ENCODE measurements at regions not wholly inside any gene's neighbourhood (a gene's known extent, or its start where the extent isn't known, plus 50 kb on each side); places are given as distances from the start of the nearest gene placed in this dataset.

DNA sequence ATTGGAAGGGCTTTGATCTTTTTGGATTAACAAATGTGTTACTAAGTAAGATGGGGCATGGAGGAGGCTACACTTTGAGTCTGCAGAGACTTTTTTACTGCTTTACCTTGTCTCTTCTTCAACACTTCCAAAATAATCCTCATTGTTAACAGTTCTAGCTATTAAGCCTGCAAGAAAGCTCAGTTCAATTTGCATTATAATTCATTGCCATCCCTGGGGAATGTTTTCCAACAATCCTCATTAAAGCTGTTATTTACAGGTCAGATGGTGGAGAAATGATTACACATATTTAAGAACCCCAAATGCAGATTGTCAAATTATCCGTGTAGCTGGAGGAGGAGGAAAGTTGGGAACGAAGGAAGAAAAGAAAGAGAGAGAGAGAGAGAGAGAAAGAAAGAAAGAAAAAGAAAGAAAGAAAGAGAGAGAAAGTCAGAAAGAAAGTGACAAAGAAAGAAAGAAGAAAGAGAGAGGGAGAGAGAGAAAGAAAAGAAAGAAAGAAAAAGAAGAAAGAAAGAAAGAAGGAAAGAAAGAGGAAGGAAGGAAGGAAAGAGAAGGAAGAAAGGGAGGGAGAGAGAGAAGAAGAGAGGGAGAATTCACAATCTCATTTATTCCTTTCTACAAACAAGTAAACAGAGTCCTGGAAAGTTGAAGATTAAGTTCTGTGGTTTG, 443.9 kb downstream of the INSC start:
- Histone ChIP-seq H3K18ac (ENCODE audit: low read length) (no peak overlapping the region), H3K4me1 (ENCODE audit: control insufficient read depth, low read depth, low read length) (no peaks in the 10 kb centered on the region), H3K27ac (ENCODE audit: low read depth, low read length) (no peak overlapping the region), H3K23ac (ENCODE audit: low read length) (no peak overlapping the region), H2BK120ac (ENCODE audit: low read depth, low read length) (no peak overlapping the region), H3K4ac (ENCODE audit: low read depth, low read length) (no peak overlapping the region), H3K79me1 (ENCODE audit: low read length) (no peaks in the 10 kb centered on the region), H3K9ac (ENCODE audit: low read length) (no peak overlapping the region), H2AK5ac (ENCODE audit: low read length) (no peak overlapping the region), H4K8ac (ENCODE audit: low read depth, low read length) (no peak overlapping the region), H3K56ac (ENCODE audit: low read length) (no peak overlapping the region), H2BK15ac (replicated peaks; ENCODE audit: low read depth) (no peak overlapping the region), H3K27me3 (ENCODE audit: insufficient read depth, low read length, poor library complexity) (no peaks in the 10 kb centered on the region), H3K4me3 (ENCODE audit: low read length) (no peak overlapping the region), H4K5ac (ENCODE audit: low read length) (no peak overlapping the region), H3K4me2 (ENCODE audit: low read length) (no peak overlapping the region), H3K79me2 (ENCODE audit: control insufficient read depth, insufficient read depth, low read length) (no peaks in the 10 kb centered on the region), H2BK5ac (ENCODE audit: low read length) (no peak overlapping the region), H3K36me3 (ENCODE audit: control insufficient read depth, insufficient read depth, low read length) (no peaks in the 10 kb centered on the region)
- DNase-seq = no peak
- 100% methylated on average over 1 of the region's 2 CpGs for WGBS (ENCODE audit: extremely low coverage, insufficient coverage, low lambda C conversion rate)

DNA sequence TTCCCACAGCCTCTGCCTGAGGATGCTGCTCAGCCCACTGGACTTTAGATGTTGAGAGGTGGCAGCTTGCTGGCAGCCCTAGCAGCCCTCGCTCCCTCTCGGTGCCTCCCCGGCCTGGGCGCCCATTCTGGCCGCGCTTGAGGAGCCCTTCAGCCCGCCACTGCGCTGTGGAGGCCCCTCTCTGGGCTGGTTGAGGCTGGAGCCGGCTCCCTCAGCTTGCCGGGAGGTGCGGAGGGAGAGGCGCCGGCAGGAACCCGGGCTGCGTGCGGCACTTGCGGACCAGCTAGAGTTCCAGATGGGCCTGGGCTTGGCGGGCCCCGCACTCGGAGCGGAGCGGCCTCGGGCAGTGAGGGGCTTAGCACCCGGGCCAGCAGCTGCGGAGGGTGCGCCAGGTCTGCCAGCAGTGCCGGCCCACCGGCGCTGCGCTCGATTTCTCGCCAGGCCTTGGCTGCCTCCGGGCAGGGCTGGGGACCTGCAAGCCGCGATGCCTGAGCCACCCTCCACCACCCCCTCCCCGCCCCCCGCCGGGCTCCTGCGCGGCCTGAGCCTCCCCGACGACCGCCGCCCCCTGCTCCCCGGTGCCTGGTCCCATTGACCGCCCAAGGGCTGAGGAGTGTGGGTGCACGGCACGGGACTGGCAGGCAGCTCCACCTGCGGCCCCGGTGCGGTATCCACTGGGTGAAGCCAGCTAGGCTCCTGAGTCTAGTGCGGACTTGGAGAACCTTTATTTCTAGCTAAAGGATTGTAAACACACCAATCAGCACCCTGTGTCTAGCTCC, 446.2 kb downstream of the INSC start:
- no peak overlapping the region for H2AK5ac ChIP-seq (ENCODE audit: low read length)
- no peak overlapping the region for H4K5ac ChIP-seq (ENCODE audit: low read length)
- H2BK15ac ChIP-seq (replicated peaks; ENCODE audit: low read depth) = no peak overlapping the region
- DNase-seq = no peak
- no peaks in the 10 kb centered on the region for H3K4me1 ChIP-seq (ENCODE audit: control insufficient read depth, low read depth, low read length)
- H2BK5ac ChIP-seq (ENCODE audit: low read length) = no peak overlapping the region
- H3K4me2 ChIP-seq (ENCODE audit: low read length) = no peak overlapping the region
- no peaks in the 10 kb centered on the region for H3K79me1 ChIP-seq (ENCODE audit: low read length)
- H3K27me3 ChIP-seq (ENCODE audit: insufficient read depth, low read length, poor library complexity) = no peaks in the 10 kb centered on the region
- no peak overlapping the region for H3K4me3 ChIP-seq (ENCODE audit: low read length)
- H3K27ac ChIP-seq (ENCODE audit: low read depth, low read length) = no peak overlapping the region
- no peak overlapping the region for H3K56ac ChIP-seq (ENCODE audit: low read length)
- no peaks in the 10 kb centered on the region for H3K79me2 ChIP-seq (ENCODE audit: control insufficient read depth, insufficient read depth, low read length)
- H3K18ac ChIP-seq (ENCODE audit: low read length) = no peak overlapping the region
- no CpG with 5 or more reads among the region's 52 CpGs for WGBS (ENCODE audit: extremely low coverage, insufficient coverage, low lambda C conversion rate)
- no peak overlapping the region for H4K8ac ChIP-seq (ENCODE audit: low read depth, low read length)
- no peaks in the 10 kb centered on the region for H3K36me3 ChIP-seq (ENCODE audit: control insufficient read depth, insufficient read depth, low read length)
- H2BK120ac ChIP-seq (ENCODE audit: low read depth, low read length) = no peak overlapping the region
- H3K23ac ChIP-seq (ENCODE audit: low read length) = no peak overlapping the region
- H3K9ac ChIP-seq (ENCODE audit: low read length) = no peak overlapping the region
- no peak overlapping the region for H3K4ac ChIP-seq (ENCODE audit: low read depth, low read length)

DNA sequence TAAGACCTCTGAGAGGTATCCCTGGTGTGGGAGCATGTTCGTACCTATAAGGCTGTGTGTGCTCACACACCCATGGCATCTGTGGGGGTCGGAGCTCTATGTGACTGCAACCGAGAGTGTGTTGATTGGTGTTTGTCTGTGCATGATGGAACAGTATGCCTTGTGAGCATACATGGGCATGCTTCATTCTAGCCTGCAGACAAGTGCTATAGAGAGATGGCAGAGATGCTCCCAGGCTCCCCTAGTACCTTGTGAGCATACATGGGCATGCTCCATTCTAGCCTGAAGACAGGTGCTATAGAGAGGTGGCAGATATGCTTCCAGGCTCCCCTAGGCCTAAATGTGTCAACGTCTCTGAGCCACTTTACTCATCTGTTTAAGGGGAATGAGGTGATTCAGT, 447.5 kb downstream of the INSC start:
- Histone ChIP-seq H4K8ac (ENCODE audit: low read depth, low read length) (no peak overlapping the region), H3K56ac (ENCODE audit: low read length) (no peak overlapping the region), H3K27ac (ENCODE audit: low read depth, low read length) (no peak overlapping the region), H2BK15ac (replicated peaks; ENCODE audit: low read depth) (no peak overlapping the region), H3K79me1 (ENCODE audit: low read length) (no peaks in the 10 kb centered on the region), H3K23ac (ENCODE audit: low read length) (no peak overlapping the region), H4K5ac (ENCODE audit: low read length) (no peak overlapping the region), H3K4me2 (ENCODE audit: low read length) (no peak overlapping the region), H3K36me3 (ENCODE audit: control insufficient read depth, insufficient read depth, low read length) (no peaks in the 10 kb centered on the region), H3K4me3 (ENCODE audit: low read length) (no peak overlapping the region), H2BK5ac (ENCODE audit: low read length) (no peak overlapping the region), H2AK5ac (ENCODE audit: low read length) (no peak overlapping the region), H3K9ac (ENCODE audit: low read length) (no peak overlapping the region), H3K18ac (ENCODE audit: low read length) (no peak overlapping the region), H3K4ac (ENCODE audit: low read depth, low read length) (no peak overlapping the region), H3K79me2 (ENCODE audit: control insufficient read depth, insufficient read depth, low read length) (no peaks in the 10 kb centered on the region), H2BK120ac (ENCODE audit: low read depth, low read length) (no peak overlapping the region), H3K27me3 (ENCODE audit: insufficient read depth, low read length, poor library complexity) (no peaks in the 10 kb centered on the region), H3K4me1 (ENCODE audit: control insufficient read depth, low read depth, low read length) (no peaks in the 10 kb centered on the region)
- no CpG with 5 or more reads among the region's 4 CpGs for WGBS (ENCODE audit: extremely low coverage, insufficient coverage, low lambda C conversion rate)
- DNase-seq = no peak

DNA sequence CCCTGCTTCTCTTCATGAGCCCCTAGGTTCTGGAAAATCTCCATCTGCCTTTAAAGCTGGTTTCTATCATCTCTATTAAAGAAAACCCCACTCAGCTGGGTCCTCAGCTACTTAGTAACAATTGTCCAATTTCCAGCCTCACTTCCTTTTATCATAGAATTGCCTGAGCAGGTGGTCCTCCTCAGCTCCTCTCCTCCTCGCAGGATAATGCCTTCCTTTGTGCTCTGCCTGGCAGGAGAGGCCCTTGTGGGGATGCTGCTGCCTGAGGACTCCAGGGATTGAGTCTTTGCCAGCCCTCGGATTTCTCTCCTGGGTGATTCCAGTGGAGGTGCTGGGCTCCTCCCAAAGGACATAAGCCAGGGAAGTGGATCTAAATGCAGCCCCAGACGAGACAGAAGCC, 448.3 kb downstream of the INSC start:
- no peak for DNase-seq

DNA sequence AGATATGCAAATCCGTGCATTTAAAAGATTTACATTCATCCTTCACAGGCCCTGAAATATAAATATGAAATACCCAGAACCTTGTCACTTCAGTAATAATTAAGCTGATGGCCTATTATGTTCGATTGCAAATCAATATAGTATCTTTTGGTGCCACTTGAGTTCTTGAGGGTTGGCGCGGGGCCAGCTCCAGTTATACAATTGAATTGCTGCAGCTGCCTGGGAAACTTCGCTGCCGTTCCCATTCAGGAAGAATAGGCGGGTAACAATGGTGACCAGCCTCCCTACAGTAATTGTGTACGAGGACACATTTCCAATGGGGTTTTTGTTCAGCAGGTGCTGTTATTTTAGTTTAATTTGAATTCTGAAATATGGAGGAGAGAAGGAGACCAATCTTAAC, 451.2 kb downstream of the INSC start:
- H3K4ac ChIP-seq (ENCODE audit: low read depth, low read length) = no peak overlapping the region
- no peak overlapping the region for H2BK15ac ChIP-seq (replicated peaks; ENCODE audit: low read depth)
- H3K27me3 ChIP-seq (ENCODE audit: insufficient read depth, low read length, poor library complexity) = no peaks in the 10 kb centered on the region
- no peak overlapping the region for H3K27ac ChIP-seq (ENCODE audit: low read depth, low read length)
- H3K4me3 ChIP-seq (ENCODE audit: low read length) = no peak overlapping the region
- DNase-seq = no peak
- H3K56ac ChIP-seq (ENCODE audit: low read length) = no peak overlapping the region
- no peaks in the 10 kb centered on the region for H3K4me1 ChIP-seq (ENCODE audit: control insufficient read depth, low read depth, low read length)
- no CpG with 5 or more reads among the region's 8 CpGs for WGBS (ENCODE audit: extremely low coverage, insufficient coverage, low lambda C conversion rate)
- H3K79me2 ChIP-seq (ENCODE audit: control insufficient read depth, insufficient read depth, low read length) = no peaks in the 10 kb centered on the region
- no peak overlapping the region for H2BK120ac ChIP-seq (ENCODE audit: low read depth, low read length)
- no peak overlapping the region for H3K23ac ChIP-seq (ENCODE audit: low read length)
- H2BK5ac ChIP-seq (ENCODE audit: low read length) = no peak overlapping the region
- no peak overlapping the region for H4K5ac ChIP-seq (ENCODE audit: low read length)
- no peak overlapping the region for H2AK5ac ChIP-seq (ENCODE audit: low read length)
- H3K4me2 ChIP-seq (ENCODE audit: low read length) = no peak overlapping the region
- no peak overlapping the region for H3K9ac ChIP-seq (ENCODE audit: low read length)
- no peak overlapping the region for H4K8ac ChIP-seq (ENCODE audit: low read depth, low read length)
- H3K36me3 ChIP-seq (ENCODE audit: control insufficient read depth, insufficient read depth, low read length) = no peaks in the 10 kb centered on the region
- no peak overlapping the region for H3K18ac ChIP-seq (ENCODE audit: low read length)
- H3K79me1 ChIP-seq (ENCODE audit: low read length) = no peaks in the 10 kb centered on the region

More for the DNA sequence above, 448.3 kb downstream of the INSC start:
- Histone ChIP-seq H3K9ac (ENCODE audit: low read length) (no peak overlapping the region), H3K27ac (ENCODE audit: low read depth, low read length) (no peak overlapping the region), H2BK5ac (ENCODE audit: low read length) (no peak overlapping the region), H3K4me1 (ENCODE audit: control insufficient read depth, low read depth, low read length) (no peaks in the 10 kb centered on the region), H2BK120ac (ENCODE audit: low read depth, low read length) (no peak overlapping the region), H3K36me3 (ENCODE audit: control insufficient read depth, insufficient read depth, low read length) (no peaks in the 10 kb centered on the region), H4K8ac (ENCODE audit: low read depth, low read length) (no peak overlapping the region), H3K56ac (ENCODE audit: low read length) (no peak overlapping the region), H2AK5ac (ENCODE audit: low read length) (no peak overlapping the region), H3K23ac (ENCODE audit: low read length) (no peak overlapping the region), H4K5ac (ENCODE audit: low read length) (no peak overlapping the region), H3K4ac (ENCODE audit: low read depth, low read length) (no peak overlapping the region), H3K18ac (ENCODE audit: low read length) (no peak overlapping the region), H3K27me3 (ENCODE audit: insufficient read depth, low read length, poor library complexity) (no peaks in the 10 kb centered on the region), H3K4me2 (ENCODE audit: low read length) (no peak overlapping the region), H3K79me1 (ENCODE audit: low read length) (no peaks in the 10 kb centered on the region), H3K4me3 (ENCODE audit: low read length) (no peak overlapping the region), H3K79me2 (ENCODE audit: control insufficient read depth, insufficient read depth, low read length) (no peaks in the 10 kb centered on the region), H2BK15ac (replicated peaks; ENCODE audit: low read depth) (no peak overlapping the region)
- no CpG with 5 or more reads among the region's 3 CpGs for WGBS (ENCODE audit: extremely low coverage, insufficient coverage, low lambda C conversion rate)
